H9 (cell line): ENCODE measurements at regions not wholly inside any gene's neighbourhood (a gene's known extent, or its start where the extent isn't known, plus 50 kb on each side); places are given as distances from the start of the nearest gene placed in this dataset.

ENCODE experiments used
- DNase-seq: peaks from one replicate; pipeline ENCODE4 v3.0.0-alpha.2; 2017
- H2AFZ ChIP-seq: one replicate; pipeline ENCODE4 v1.6.1; 2013; ENCODE audit warnings: mild to moderate bottlenecking, low read length, control low read depth, moderate library complexity
- H2AK5ac ChIP-seq: 2 replicates; pipeline ENCODE4 v1.6.1; 2013; ENCODE audit warnings: low read length, control low read depth, mixed read lengths; ENCODE audit not compliant: insufficient read length
- H2BK120ac ChIP-seq: one replicate; pipeline ENCODE4 v1.6.1; 2013; ENCODE audit warnings: low read depth, mild to moderate bottlenecking, low read length, control low read depth, inconsistent platforms; ENCODE audit not compliant: poor library complexity, severe bottlenecking
- H2BK12ac ChIP-seq: 2 replicates; pipeline ENCODE4 v1.6.1; 2013; ENCODE audit warnings: low read length, control low read depth, mixed read lengths, low read depth; ENCODE audit not compliant: insufficient read length
- H2BK15ac ChIP-seq: 2 replicates; pipeline ENCODE4 v1.6.1; 2013; ENCODE audit warnings: low read depth, low read length, control low read depth
- H2BK20ac ChIP-seq: one replicate; pipeline ENCODE4 v1.6.1; 2013; ENCODE audit warnings: low read depth, mild to moderate bottlenecking, low read length, control low read depth, inconsistent platforms; ENCODE audit not compliant: poor library complexity, severe bottlenecking
- H2BK5ac ChIP-seq: 2 replicates; pipeline ENCODE4 v1.6.1; 2013; ENCODE audit warnings: low read length, control low read depth, mixed read lengths; ENCODE audit not compliant: insufficient read length
- H3K14ac ChIP-seq: 2 replicates; pipeline ENCODE4 v1.6.1; 2013; ENCODE audit warnings: low read length, control low read depth; ENCODE audit not compliant: insufficient read depth
- H3K18ac ChIP-seq: 2 replicates; pipeline ENCODE4 v1.6.1; 2013; ENCODE audit warnings: low read depth, mild to moderate bottlenecking, mixed read lengths, low read length, control low read depth; ENCODE audit not compliant: insufficient read length
- H3K23ac ChIP-seq: 2 replicates; pipeline ENCODE4 v1.6.1; 2013; ENCODE audit warnings: low read length, control low read depth, mixed read lengths, low read depth; ENCODE audit not compliant: insufficient read length
- H3K23me2 ChIP-seq: 2 replicates; pipeline ENCODE4 v1.6.1; 2013; ENCODE audit warnings: low read depth, mild to moderate bottlenecking, mixed read lengths, low read length, control low read depth; ENCODE audit not compliant: insufficient read length, poor library complexity, severe bottlenecking
- H3K27ac ChIP-seq: 2 replicates; pipeline ENCODE4 v1.5.1; 2013; ENCODE audit warnings: low read length, control low read depth, mixed read lengths, low read depth; ENCODE audit not compliant: insufficient read length
- H3K27me3 ChIP-seq: 2 replicates; pipeline ENCODE4 v1.6.1; 2013; ENCODE audit warnings: low read length, control low read depth, inconsistent platforms; ENCODE audit not compliant: insufficient read depth
- H3K4ac ChIP-seq: 2 replicates; pipeline ENCODE4 v1.6.1; 2013; ENCODE audit warnings: low read depth, mild to moderate bottlenecking, control low read depth, inconsistent platforms, low read length, moderate library complexity
- H3K4me1 ChIP-seq: 2 replicates; pipeline ENCODE4 v1.6.1; 2013; ENCODE audit warnings: low read length, control low read depth, inconsistent platforms; ENCODE audit not compliant: insufficient read depth
- H3K4me2 ChIP-seq: 2 replicates; pipeline ENCODE4 v1.6.1; 2013; ENCODE audit warnings: low read length, control low read depth, mixed read lengths; ENCODE audit not compliant: insufficient read length, insufficient read depth
- H3K56ac ChIP-seq: 2 replicates; pipeline ENCODE4 v1.6.1; 2013; ENCODE audit warnings: low read depth, mild to moderate bottlenecking, mixed read lengths, low read length, control low read depth; ENCODE audit not compliant: insufficient read length
- H3K79me1 ChIP-seq: 2 replicates; pipeline ENCODE4 v1.6.1; 2013; ENCODE audit warnings: low read depth, mild to moderate bottlenecking, moderate library complexity, low read length, control low read depth, inconsistent platforms; ENCODE audit not compliant: insufficient read depth, poor library complexity, severe bottlenecking
- H3K79me2 ChIP-seq: 2 replicates; pipeline ENCODE4 v1.6.1; 2013; ENCODE audit warnings: low read length, control low read depth, inconsistent platforms; ENCODE audit not compliant: insufficient read depth
- H3K9ac ChIP-seq: 2 replicates; pipeline ENCODE4 v1.6.1; 2013; ENCODE audit warnings: low read length, control low read depth, mixed read lengths; ENCODE audit not compliant: insufficient read length; ENCODE audit errors: extremely low read depth
- H3K9me3 ChIP-seq: one replicate; pipeline ENCODE4 v1.6.1; 2013; ENCODE audit warnings: low read depth, low read length, inconsistent platforms; ENCODE audit not compliant: control insufficient read depth
- H3T11ph ChIP-seq: one replicate; pipeline ENCODE4 v1.6.1; 2013; ENCODE audit warnings: mild to moderate bottlenecking, low read length, control low read depth, inconsistent platforms
- H4K20me1 ChIP-seq: one replicate; pipeline ENCODE4 v1.6.1; 2013; ENCODE audit not compliant: control insufficient read depth, insufficient read length, insufficient read depth
- H4K5ac ChIP-seq: 2 replicates; pipeline ENCODE4 v1.6.1; 2013; ENCODE audit warnings: low read depth, mild to moderate bottlenecking, mixed read lengths, low read length, control low read depth; ENCODE audit not compliant: insufficient read length
- H4K8ac ChIP-seq: replicated peaks from 2 replicates; pipeline ENCODE4 v1.6.1; 2013; ENCODE audit warnings: low read length, control low read depth, mixed read lengths, low read depth; ENCODE audit not compliant: insufficient read length
- H4K91ac ChIP-seq: 2 replicates; pipeline ENCODE4 v1.6.1; 2013; ENCODE audit warnings: low read depth, mild to moderate bottlenecking, moderate library complexity, mixed read lengths, low read length, control low read depth; ENCODE audit not compliant: insufficient read length
- H3K27ac Mint-ChIP-seq, 3 experiments: 2 replicates in 2 of 3; 3 replicates in 1 of 3; pipeline ENCODE4 v1.8.0; 2020 to 2021; ENCODE audit warnings: mixed read lengths in 3 of 3, mild to moderate bottlenecking in 1 of 3, moderate library complexity in 1 of 3
- H3K27me3 Mint-ChIP-seq: 2 replicates; pipeline ENCODE4 v1.8.0; 2021; ENCODE audit warnings: low read depth, mild to moderate bottlenecking, moderate library complexity, mixed read lengths
- H3K36me3 Mint-ChIP-seq, 3 experiments: 2 replicates in 2 of 3; 3 replicates in 1 of 3; pipeline ENCODE4 v1.8.0; 2020 to 2021; ENCODE audit warnings: low read depth in 3 of 3, mixed read lengths in 3 of 3; ENCODE audit not compliant: insufficient read depth in 1 of 3
- H3K4me1 Mint-ChIP-seq, 2 experiments: 2 replicates each; pipeline ENCODE4 v1.8.0; 2020; ENCODE audit warnings: mixed read lengths in 2 of 2
- H3K4me3 Mint-ChIP-seq, 2 experiments: 2 replicates in 1 of 2; 3 replicates in 1 of 2; pipeline ENCODE4 v1.8.0; 2020 to 2021; ENCODE audit warnings: mild to moderate bottlenecking in 2 of 2, mixed read lengths in 2 of 2, moderate library complexity in 1 of 2
- H3K9me3 Mint-ChIP-seq, 2 experiments: 2 replicates in 1 of 2; 3 replicates in 1 of 2; pipeline ENCODE4 v1.8.0; 2020; ENCODE audit warnings: mild to moderate bottlenecking in 2 of 2, mixed read lengths in 2 of 2, moderate library complexity in 1 of 2
- CTCF ChIP-seq: fragments of 200-600 bp; sonication (generic); conservative IDR thresholded peaks from 3 replicates; pipeline ENCODE4 v1.8.0; 2021; ENCODE audit warnings: antibody characterized with exemption, mild to moderate bottlenecking
- WGBS: extraction: QIAGEN DNeasy Blood & Tissue Kit; methylation state at CpG from one replicate; pipeline ENCODE4 v1.1.7; 2013; ENCODE audit warnings: missing lambda C conversion rate, low lambda C conversion rate, mixed read lengths; ENCODE audit not compliant: insufficient read length; ENCODE audit errors: extremely low coverage; 5-methylcytosine and 5-hydroxymethylcytosine counted together

- no peak for DNase-seq
- H3K27ac ChIP-seq = no peak overlapping the region
- H2AFZ ChIP-seq = no peak overlapping the region
- H3K27me3 ChIP-seq = no peaks in the 10 kb centered on the region
- H2BK15ac ChIP-seq = no peak overlapping the region
- Mint-ChIP-seq H3K9me3 (no peaks in the 10 kb centered on the region; a peak in 1 of 5 replicates), H3K27me3 (0 out of 2 replicates have a peak, but pooled peaks cover 1% of the 10 kb centered on the region), H3K4me3 (no peak overlapping the region), H3K27ac (no peak overlapping the region), H3K4me1 (peaks cover 9 to 16% of the 10 kb centered on the region in 2 experiments), H3K36me3 (no peaks in the 10 kb centered on the region; a peak in 1 of 7 replicates)
- H4K20me1 ChIP-seq = no peaks in the 10 kb centered on the region
- peaks cover 4% of the 10 kb centered on the region; the same call in 1 of the 2 replicates for H3K4me1 ChIP-seq
- H2BK120ac ChIP-seq = no peak overlapping the region
- H3K23me2 ChIP-seq = no peaks in the 10 kb centered on the region
- H3K4me2 ChIP-seq = no peak overlapping the region
- H2BK5ac ChIP-seq = no peak overlapping the region
- H3T11ph ChIP-seq = no peak overlapping the region
- H3K79me2 ChIP-seq = no peaks in the 10 kb centered on the region
- H4K91ac ChIP-seq = no peak overlapping the region
- no CpG with 5 or more reads among the region's 7 CpGs for WGBS
- H3K79me1 ChIP-seq = no peaks in the 10 kb centered on the region
- H3K18ac ChIP-seq = no peak overlapping the region
- H3K56ac ChIP-seq = no peak overlapping the region
- H3K23ac ChIP-seq = no peak overlapping the region
- TF ChIP-seq CTCF = no peak
- H4K5ac ChIP-seq = no peak overlapping the region
- no peaks in the 10 kb centered on the region for H3K9me3 ChIP-seq
- no peak overlapping the region for H2BK20ac ChIP-seq
- H2AK5ac ChIP-seq = no peak overlapping the region
- no peak overlapping the region for H2BK12ac ChIP-seq
- H3K9ac ChIP-seq = no peak overlapping the region
- H3K4ac ChIP-seq = no peak overlapping the region
- H4K8ac ChIP-seq = no peak overlapping the region
- H3K14ac ChIP-seq = no peak overlapping the region
Observed at GRCh38 chr15:39124155-39124552, 456.7 kb upstream of the THBS1 start.
